Ascending aorta (tissue), 2 donors: ENCODE measurements at regions not wholly inside any gene's neighbourhood (a gene's known extent, or its start where the extent isn't known, plus 50 kb on each side); places are given as distances from the start of the nearest gene placed in this dataset.

ENCODE experiments used
- DNase-seq, 2 donors: peaks; one replicate each; pipeline ENCODE4 v3.0.0-alpha.2; 2019; ENCODE audit warnings: low spot score in 2 of 2
- H3K27ac ChIP-seq, 2 donors: fragments of 200-600 bp; sonication (generic); one replicate each; pipeline ENCODE4 v1.5.1; 2016 to 2017; ENCODE audit warnings: mild to moderate bottlenecking in 1 of 2
- H3K27me3 ChIP-seq: fragments of 200-600 bp; sonication (generic); one replicate; pipeline ENCODE4 v1.5.1; 2017
- H3K36me3 ChIP-seq, 2 donors: fragments of 200-600 bp; sonication (generic); one replicate each; pipeline ENCODE4 v1.5.1; 2016
- H3K4me1 ChIP-seq, 2 donors: fragments of 200-600 bp; sonication (generic); one replicate each; pipeline ENCODE4 v1.5.1; 2016 to 2017; ENCODE audit warnings: mild to moderate bottlenecking in 1 of 2
- H3K4me3 ChIP-seq, 2 donors: fragments of 200-600 bp; sonication (generic); one replicate each; pipeline ENCODE4 v1.5.1; 2016 to 2017; ENCODE audit warnings: mild to moderate bottlenecking in 1 of 2
- H3K9me3 ChIP-seq, 2 donors: fragments of 200-600 bp; sonication (generic); one replicate each; pipeline ENCODE4 v1.5.1; 2016
- intact Hi-C: fragments of 100-400 bp; cut with DNase I; formaldehyde crosslinking; loops from one replicate; pipeline ENCODE4 v1.15.1; 2023
- TF ChIP-seq, protein P1 (sequence below), 3 experiments: fragments of 200-600 bp in 2 of 3; fragments of 450-650 bp in 1 of 3; sonication (generic) in 2 of 3; IDR thresholded peaks; one replicate each; pipeline ENCODE4 v1.5.1; 2016 to 2019; ENCODE audit warnings: antibody characterized with exemption in 3 of 3, mild to moderate bottlenecking in 1 of 3, moderate library complexity in 1 of 3

DNA sequence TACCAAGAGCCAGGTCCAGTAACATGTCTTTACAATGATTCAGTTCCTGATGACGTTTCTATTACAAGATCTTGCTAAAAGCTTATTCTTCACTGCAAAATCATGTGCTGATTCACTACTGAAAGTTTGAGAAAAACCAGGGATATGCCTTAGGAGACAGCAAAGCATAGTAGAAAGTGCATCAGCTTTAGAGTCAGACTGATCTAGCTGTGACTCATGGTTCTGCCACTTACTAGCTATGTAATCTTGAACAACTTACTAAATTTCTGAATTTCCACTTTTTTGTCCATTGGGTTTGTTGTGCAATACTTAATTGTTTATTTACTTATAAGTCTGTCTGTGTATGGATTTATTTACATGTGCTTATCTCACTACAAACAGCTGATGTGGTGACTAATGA, 198.5 kb upstream of the RSPO3 start:
- Histone ChIP-seq H3K27me3 (no peaks in the 10 kb centered on the region), H3K9me3 (no peaks in the 10 kb centered on the region), H3K4me3 (no peak overlapping the region), H3K27ac (no peak overlapping the region), H3K4me1 (no peaks in the 10 kb centered on the region), H3K36me3 (no peaks in the 10 kb centered on the region)
- TF ChIP-seq, protein P1, sequence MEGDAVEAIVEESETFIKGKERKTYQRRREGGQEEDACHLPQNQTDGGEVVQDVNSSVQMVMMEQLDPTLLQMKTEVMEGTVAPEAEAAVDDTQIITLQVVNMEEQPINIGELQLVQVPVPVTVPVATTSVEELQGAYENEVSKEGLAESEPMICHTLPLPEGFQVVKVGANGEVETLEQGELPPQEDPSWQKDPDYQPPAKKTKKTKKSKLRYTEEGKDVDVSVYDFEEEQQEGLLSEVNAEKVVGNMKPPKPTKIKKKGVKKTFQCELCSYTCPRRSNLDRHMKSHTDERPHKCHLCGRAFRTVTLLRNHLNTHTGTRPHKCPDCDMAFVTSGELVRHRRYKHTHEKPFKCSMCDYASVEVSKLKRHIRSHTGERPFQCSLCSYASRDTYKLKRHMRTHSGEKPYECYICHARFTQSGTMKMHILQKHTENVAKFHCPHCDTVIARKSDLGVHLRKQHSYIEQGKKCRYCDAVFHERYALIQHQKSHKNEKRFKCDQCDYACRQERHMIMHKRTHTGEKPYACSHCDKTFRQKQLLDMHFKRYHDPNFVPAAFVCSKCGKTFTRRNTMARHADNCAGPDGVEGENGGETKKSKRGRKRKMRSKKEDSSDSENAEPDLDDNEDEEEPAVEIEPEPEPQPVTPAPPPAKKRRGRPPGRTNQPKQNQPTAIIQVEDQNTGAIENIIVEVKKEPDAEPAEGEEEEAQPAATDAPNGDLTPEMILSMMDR (IDR thresholded peaks at IDR 0.05): no peak
- DNase-seq: no peak
- intact Hi-C loops: no loop called here

DNA sequence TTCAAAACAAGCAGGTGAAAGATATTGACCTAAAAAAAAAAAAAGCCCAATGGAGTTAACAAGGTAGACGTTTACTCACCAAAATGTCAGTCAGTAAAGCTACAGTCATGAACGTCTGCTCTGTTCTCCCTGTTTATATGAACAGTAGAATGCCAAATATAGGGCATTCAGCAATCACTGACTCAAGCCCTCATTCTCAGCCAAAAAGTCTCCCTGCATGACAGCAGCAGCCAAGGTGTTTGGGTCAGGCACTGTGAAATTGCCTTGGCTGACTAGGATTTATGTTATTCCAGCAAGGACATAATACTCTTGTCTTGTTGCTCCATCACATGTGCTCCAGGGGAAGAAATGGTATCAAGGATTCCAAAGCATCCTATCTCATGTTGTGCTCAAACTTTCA, 194.7 kb upstream of the RSPO3 start:
- no peaks in the 10 kb centered on the region for H3K4me1 ChIP-seq
- H3K36me3 ChIP-seq: no peaks in the 10 kb centered on the region
- H3K27me3 ChIP-seq: no peaks in the 10 kb centered on the region
- no peak overlapping the region for H3K4me3 ChIP-seq
- no peak for DNase-seq
- H3K27ac ChIP-seq: no peak overlapping the region
- TF ChIP-seq, protein P1 (IDR thresholded peaks at IDR 0.05): no peak
- intact Hi-C loops: no loop called here
- no peaks in the 10 kb centered on the region for H3K9me3 ChIP-seq

DNA sequence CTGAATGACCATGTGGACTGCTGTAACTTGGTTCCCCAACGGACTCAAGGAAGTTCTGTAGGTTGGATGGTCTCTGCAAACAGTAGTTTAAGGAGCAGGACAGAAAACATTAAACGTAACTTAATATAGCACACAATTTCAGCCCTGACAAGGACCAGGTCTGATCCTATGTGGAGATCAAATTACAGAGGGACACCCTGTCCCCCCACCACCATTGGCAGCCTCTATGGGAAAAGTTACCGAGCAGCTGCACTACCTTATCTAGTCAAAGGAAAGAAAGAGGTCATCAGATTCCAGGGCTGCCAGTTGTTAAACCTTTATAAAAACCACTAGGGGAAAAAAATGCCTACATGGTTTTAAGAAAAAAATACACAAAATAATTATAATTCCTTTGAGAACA, 191.5 kb upstream of the RSPO3 start:
- DNase-seq: no peak
- Histone ChIP-seq H3K4me1 (no peaks in the 10 kb centered on the region), H3K27me3 (no peaks in the 10 kb centered on the region), H3K27ac (no peak overlapping the region), H3K9me3 (no peaks in the 10 kb centered on the region), H3K4me3 (no peak overlapping the region), H3K36me3 (no peaks in the 10 kb centered on the region)
- intact Hi-C loops: no loop called here
- TF ChIP-seq, protein P1 (IDR thresholded peaks at IDR 0.05): no peak

DNA sequence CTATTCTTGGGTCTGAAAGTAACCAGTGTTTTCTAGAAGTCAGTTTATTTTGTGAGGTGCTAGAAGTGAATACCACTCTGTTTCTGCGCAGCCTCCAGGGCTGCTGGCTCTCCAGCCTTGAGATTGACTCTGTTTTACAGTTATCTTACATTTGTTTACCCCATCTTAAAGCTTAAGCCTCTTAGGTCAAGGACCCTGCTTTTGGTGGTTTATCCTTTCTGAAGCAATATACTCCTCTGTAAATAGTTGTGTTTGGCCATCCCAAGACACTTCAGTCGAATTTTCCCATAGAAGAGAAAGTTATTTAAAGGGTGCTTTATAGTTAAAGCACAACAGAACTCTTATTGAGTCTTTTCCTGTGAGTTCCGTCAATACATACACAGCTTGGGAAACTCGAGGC, 190.6 kb upstream of the RSPO3 start:
- H3K9me3 ChIP-seq: no peaks in the 10 kb centered on the region
- no peak overlapping the region for H3K4me3 ChIP-seq
- intact Hi-C loops: no loop called here
- no peaks in the 10 kb centered on the region for H3K27me3 ChIP-seq
- DNase-seq: no peak
- H3K27ac ChIP-seq: no peak overlapping the region
- H3K36me3 ChIP-seq: no peaks in the 10 kb centered on the region
- H3K4me1 ChIP-seq: no peaks in the 10 kb centered on the region
- TF ChIP-seq, protein P1 (IDR thresholded peaks at IDR 0.05): no peak

DNA sequence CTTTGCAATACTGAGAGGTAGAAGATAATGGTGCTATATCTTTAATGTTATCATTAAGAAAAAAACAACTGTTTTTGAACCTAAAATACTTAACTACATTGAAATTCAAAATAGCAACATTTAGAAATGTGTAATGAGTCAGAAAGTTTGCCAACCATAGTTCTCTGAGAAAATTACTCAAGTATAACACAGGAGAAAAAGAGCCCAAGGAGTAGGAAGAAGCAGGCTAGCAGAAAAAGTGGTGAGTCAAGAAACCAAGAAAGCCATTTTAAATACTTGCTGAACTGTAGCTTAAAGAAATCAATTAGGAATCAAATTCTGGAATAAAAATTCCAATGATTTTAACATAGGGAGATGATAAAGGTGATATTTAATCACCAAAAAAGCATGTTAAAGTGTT, 181.0 kb upstream of the RSPO3 start:
- no peak overlapping the region for H3K4me3 ChIP-seq
- H3K9me3 ChIP-seq: no peaks in the 10 kb centered on the region
- intact Hi-C loops: no loop called here
- no peak overlapping the region for H3K27ac ChIP-seq
- no peaks in the 10 kb centered on the region for H3K4me1 ChIP-seq
- TF ChIP-seq, protein P1 (IDR thresholded peaks at IDR 0.05): no peak
- DNase-seq: no peak
- no peaks in the 10 kb centered on the region for H3K36me3 ChIP-seq
- H3K27me3 ChIP-seq: no peaks in the 10 kb centered on the region

DNA sequence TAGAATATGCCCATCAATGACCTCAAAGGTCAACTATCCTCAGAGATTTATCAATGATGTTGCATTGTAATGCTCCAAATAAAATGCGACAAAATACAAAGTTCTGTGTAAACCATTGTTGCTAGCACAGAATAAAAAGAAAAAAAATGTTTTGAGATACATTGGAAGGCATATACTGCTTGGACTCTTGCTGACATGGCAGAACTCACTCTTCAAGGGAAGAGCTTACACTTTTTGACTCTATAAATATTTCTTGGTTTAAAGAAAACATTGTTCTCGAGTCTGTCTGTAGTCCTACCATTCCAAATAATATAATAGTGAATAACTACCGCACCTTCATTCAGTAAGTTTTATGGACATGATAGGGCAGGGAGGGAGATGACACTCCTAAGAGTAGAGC, 178.7 kb upstream of the RSPO3 start:
- TF ChIP-seq, protein P1 (IDR thresholded peaks at IDR 0.05): no peak
- no peak overlapping the region for H3K4me3 ChIP-seq
- H3K36me3 ChIP-seq: no peaks in the 10 kb centered on the region
- DNase-seq: no peak
- no peaks in the 10 kb centered on the region for H3K27me3 ChIP-seq
- no peak overlapping the region for H3K27ac ChIP-seq
- H3K9me3 ChIP-seq: no peaks in the 10 kb centered on the region
- no peaks in the 10 kb centered on the region for H3K4me1 ChIP-seq
- intact Hi-C loops: no loop called here
